GM12878 (cell line): ENCODE measurements at regions not wholly inside any gene's neighbourhood (a gene's known extent, or its start where the extent isn't known, plus 50 kb on each side); places are given as distances from the start of the nearest gene placed in this dataset.

Source experiments
- BRCA1 ChIP-seq: IDR thresholded peaks from 2 replicates; pipeline ENCODE4 v1.6.1; 2011; ENCODE audit warnings: low read depth, low read length, improper control_type of control experiment
- GABPA ChIP-seq: IDR thresholded peaks from 2 replicates; pipeline ENCODE4 v1.6.1; 2014; ENCODE audit warnings: antibody characterized with exemption, low read depth, mild to moderate bottlenecking, inconsistent platforms
- HCFC1 ChIP-seq: fragments of 150-350 bp; IDR thresholded peaks from 2 replicates; pipeline ENCODE4 v1.6.1; 2014; ENCODE audit warnings: low read length
- POLR2A ChIP-seq: IDR thresholded peaks from 2 replicates; pipeline ENCODE4 v1.6.1; 2011; ENCODE audit warnings: low read depth, mild to moderate bottlenecking, low read length
- POLR2AphosphoS5 ChIP-seq: IDR thresholded peaks from 2 replicates; pipeline ENCODE4 v1.6.1; 2011; ENCODE audit warnings: mild to moderate bottlenecking, low read length, inconsistent platforms
- REST ChIP-seq: IDR thresholded peaks from 2 replicates; pipeline ENCODE4 v1.6.1; 2012; ENCODE audit warnings: mild to moderate bottlenecking, low read depth, low read length
- SP1 ChIP-seq: IDR thresholded peaks from one replicate; pipeline ENCODE4 v1.6.1; 2011; ENCODE audit warnings: low read depth, low read length
- SRF ChIP-seq, 2 experiments: IDR thresholded peaks; 2 replicates each; pipeline ENCODE4 v1.6.1; 2011; ENCODE audit warnings: low read depth in 2 of 2, low read length in 2 of 2, mild to moderate bottlenecking in 1 of 2, moderate library complexity in 1 of 2
- TCF7 ChIP-seq: IDR thresholded peaks from 2 replicates; pipeline ENCODE4 v1.6.1; 2014; ENCODE audit warnings: antibody characterized with exemption, borderline replicate concordance
- TF ChIP-seq, protein P1 (sequence below), 3 experiments: IDR thresholded peaks in 2 of 3; conservative IDR thresholded peaks in 1 of 3; 2 replicates each; pipeline ENCODE4 v1.5.1; 2011; ENCODE audit warnings: low read depth in 3 of 3, low read length in 3 of 3, mild to moderate bottlenecking in 3 of 3, control low read depth in 2 of 3, moderate library complexity in 2 of 3, inconsistent platforms in 1 of 3, mixed read lengths in 1 of 3; ENCODE audit not compliant: control insufficient read depth in 2 of 3, insufficient read depth in 1 of 3; ENCODE audit errors: extremely low read depth in 1 of 3
- TF ChIP-seq, protein P2 (sequence below): fragments of 450-650 bp; IDR thresholded peaks from 2 replicates; pipeline ENCODE4 v1.6.1; 2016; ENCODE audit warnings: mild to moderate bottlenecking, moderate library complexity, borderline replicate concordance
- TF ChIP-seq, protein P3 (sequence below): IDR thresholded peaks from 2 replicates; pipeline ENCODE4 v1.6.1; 2012; ENCODE audit warnings: low read depth, low read length, improper control_type of control experiment

- no peak for TF ChIP-seq SP1
- TF ChIP-seq, protein P1, sequence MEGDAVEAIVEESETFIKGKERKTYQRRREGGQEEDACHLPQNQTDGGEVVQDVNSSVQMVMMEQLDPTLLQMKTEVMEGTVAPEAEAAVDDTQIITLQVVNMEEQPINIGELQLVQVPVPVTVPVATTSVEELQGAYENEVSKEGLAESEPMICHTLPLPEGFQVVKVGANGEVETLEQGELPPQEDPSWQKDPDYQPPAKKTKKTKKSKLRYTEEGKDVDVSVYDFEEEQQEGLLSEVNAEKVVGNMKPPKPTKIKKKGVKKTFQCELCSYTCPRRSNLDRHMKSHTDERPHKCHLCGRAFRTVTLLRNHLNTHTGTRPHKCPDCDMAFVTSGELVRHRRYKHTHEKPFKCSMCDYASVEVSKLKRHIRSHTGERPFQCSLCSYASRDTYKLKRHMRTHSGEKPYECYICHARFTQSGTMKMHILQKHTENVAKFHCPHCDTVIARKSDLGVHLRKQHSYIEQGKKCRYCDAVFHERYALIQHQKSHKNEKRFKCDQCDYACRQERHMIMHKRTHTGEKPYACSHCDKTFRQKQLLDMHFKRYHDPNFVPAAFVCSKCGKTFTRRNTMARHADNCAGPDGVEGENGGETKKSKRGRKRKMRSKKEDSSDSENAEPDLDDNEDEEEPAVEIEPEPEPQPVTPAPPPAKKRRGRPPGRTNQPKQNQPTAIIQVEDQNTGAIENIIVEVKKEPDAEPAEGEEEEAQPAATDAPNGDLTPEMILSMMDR (IDR thresholded peaks at IDR 0.05 in 2 of 3, conservative IDR thresholded peaks at IDR 0.05 in 1 of 3; ENCODE audit: control insufficient read depth in 2 of 3, extremely low read depth in 1 of 3, insufficient read depth in 1 of 3, low read depth in 3 of 3, low read length in 3 of 3): no peak
- TF ChIP-seq HCFC1: no peak
- no peak for TF ChIP-seq BRCA1
- TF ChIP-seq TCF7: no peak
- TF ChIP-seq SRF (IDR thresholded peaks at IDR 0.05; ENCODE audit: low read depth in 2 of 2, low read length in 2 of 2): no peak
- TF ChIP-seq, protein P2, sequence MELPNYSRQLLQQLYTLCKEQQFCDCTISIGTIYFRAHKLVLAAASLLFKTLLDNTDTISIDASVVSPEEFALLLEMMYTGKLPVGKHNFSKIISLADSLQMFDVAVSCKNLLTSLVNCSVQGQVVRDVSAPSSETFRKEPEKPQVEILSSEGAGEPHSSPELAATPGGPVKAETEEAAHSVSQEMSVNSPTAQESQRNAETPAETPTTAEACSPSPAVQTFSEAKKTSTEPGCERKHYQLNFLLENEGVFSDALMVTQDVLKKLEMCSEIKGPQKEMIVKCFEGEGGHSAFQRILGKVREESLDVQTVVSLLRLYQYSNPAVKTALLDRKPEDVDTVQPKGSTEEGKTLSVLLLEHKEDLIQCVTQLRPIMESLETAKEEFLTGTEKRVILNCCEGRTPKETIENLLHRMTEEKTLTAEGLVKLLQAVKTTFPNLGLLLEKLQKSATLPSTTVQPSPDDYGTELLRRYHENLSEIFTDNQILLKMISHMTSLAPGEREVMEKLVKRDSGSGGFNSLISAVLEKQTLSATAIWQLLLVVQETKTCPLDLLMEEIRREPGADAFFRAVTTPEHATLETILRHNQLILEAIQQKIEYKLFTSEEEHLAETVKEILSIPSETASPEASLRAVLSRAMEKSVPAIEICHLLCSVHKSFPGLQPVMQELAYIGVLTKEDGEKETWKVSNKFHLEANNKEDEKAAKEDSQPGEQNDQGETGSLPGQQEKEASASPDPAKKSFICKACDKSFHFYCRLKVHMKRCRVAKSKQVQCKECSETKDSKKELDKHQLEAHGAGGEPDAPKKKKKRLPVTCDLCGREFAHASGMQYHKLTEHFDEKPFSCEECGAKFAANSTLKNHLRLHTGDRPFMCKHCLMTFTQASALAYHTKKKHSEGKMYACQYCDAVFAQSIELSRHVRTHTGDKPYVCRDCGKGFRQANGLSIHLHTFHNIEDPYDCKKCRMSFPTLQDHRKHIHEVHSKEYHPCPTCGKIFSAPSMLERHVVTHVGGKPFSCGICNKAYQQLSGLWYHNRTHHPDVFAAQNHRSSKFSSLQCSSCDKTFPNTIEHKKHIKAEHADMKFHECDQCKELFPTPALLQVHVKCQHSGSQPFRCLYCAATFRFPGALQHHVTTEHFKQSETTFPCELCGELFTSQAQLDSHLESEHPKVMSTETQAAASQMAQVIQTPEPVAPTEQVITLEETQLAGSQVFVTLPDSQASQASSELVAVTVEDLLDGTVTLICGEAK: no peak
- no peak for TF ChIP-seq GABPA
- TF ChIP-seq POLR2AphosphoS5: no peak
- TF ChIP-seq POLR2A: no peak
- no peak for TF ChIP-seq REST
- TF ChIP-seq, protein P3, sequence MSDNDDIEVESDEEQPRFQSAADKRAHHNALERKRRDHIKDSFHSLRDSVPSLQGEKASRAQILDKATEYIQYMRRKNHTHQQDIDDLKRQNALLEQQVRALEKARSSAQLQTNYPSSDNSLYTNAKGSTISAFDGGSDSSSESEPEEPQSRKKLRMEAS: no peak
These were observed 177.8 kb upstream of the GSE1 start for GRCh38 chr16:85435286-85435685.
